ENCODE measurements at regions not wholly inside any gene's neighbourhood (a gene's known extent, or its start where the extent isn't known, plus 50 kb on each side); places are given as distances from the start of the nearest gene placed in this dataset.
"Not testable (repeated sequence)": the region's sequence is repeated elsewhere in the genome, so short reads cannot be mapped to it uniquely, and the experiment has no call there.

DNA sequence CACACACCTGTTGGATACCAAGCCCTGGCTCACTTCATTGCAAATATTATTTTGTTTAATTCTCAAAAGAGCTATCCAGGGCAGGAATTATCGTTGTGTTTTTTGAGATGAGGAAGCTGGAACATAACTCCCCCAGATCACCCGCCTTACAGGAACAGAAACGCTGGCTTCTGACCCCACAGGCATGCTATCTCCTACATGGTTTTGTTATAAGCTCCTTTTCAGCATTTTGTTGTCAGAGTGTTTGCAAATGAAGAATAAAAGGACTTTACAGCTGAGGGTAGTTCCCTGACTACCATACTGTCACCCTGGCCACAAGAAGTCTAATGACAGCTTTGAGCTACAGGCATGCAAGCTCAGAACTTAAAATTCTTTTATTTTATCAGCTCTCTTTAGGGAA lies 62.0 kb upstream of the MRPS9 start:
- DNase-seq (ENCODE audit: low spot score in 2 of 2) (no peak), FAIRE-seq (no peak)

- FAIRE-seq (no peak), DNase-seq (ENCODE audit: low spot score in 2 of 2) (no peak)
Observed at GRCh38 chr2:104976603-104977120, 61.2 kb upstream of the MRPS9 start.

- FAIRE-seq (no peak), DNase-seq (ENCODE audit: low spot score in 2 of 2) (no peak)
Observed at GRCh38 chr2:104977958-104978357, 59.9 kb upstream of the MRPS9 start.

- FAIRE-seq; DNase-seq (ENCODE audit: low spot score in 2 of 2): not testable (repeated sequence)
Observed at GRCh38 chr2:104979786-104980185, 58.1 kb upstream of the MRPS9 start.

DNA sequence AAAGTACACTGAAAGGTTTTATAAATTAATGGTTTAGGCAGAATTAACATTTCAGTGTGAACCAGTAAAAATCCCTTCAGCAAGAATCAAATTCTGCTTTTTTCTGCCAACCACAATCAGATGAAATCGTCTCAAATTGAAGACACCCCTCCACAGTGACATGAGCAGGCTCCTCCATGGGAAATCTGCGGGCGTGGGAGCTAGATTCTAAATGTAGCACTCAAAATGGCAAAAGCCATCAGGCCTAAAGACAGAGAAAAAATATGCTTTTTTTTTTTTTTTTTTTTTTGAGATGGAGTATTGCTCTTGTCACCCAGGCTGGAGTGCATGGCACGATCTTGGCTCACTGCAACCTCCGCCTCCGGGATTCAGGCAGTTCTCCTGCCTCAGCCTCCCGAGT lies 55.8 kb upstream of the MRPS9 start:
- FAIRE-seq (no peak), DNase-seq (ENCODE audit: low spot score in 2 of 2) (no peak)
